ENCODE measurements at regions not wholly inside any gene's neighbourhood (a gene's known extent, or its start where the extent isn't known, plus 50 kb on each side); places are given as distances from the start of the nearest gene placed in this dataset.

DNA sequence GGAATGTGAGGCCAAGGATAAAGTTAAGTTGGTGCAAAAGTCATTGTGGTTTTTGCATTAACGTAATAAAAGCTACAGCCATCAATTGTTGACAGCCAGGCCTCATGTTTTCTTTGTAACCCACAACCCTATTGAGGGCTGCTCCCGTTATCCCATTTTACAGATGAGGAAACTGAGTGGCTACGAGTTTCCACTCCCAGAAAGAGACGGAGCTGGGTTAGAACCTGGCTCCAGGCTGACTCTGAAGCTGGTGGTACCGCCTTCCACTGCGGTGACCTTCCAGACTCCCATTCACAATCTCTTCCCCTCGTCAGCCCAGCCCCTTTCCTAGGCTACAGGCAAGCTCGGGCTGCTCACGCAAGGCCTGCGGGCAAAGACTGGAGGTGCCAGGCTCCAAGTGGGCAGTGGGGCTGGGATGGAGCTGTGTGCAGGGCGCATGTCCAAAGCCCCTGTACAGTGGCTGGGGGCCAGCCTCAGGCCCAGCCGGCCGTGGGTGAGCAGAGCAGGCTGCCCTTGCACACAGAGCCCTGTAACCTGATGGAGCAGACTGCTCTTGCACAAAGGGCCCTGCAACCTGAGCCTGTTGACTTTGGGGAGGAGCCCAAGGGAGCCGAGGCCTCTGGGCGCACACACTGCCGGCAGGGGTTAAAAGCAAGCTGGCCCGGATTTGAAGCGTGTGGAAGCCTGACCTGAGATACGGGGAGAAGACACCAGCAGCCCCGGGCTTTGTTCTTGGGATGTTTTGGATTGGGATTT is 97.4 kb upstream of the TMPRSS2 start:
- no peak for FAIRE-seq

DNA sequence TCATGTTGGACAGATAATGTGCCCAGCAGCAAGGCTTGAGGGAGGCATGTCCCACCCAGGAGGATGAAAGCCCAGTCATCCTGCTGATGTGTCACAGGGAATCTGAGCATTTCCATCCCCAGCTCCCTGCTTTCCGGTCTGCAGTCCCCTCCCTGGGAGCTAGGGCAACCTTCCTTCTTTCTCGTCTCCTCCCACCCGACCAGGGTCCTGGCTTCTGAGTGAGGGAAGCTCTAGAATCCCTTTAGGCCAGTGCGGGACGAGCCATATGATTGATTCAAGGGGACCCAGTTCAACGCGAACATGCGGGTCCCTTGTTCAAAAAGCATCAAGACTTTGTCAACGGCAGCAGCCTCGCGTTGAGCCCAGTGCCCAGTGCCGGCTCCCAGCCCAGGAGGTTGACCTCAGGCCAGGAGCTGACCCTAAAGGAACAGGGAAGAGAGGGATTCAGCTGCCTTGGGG is 96.7 kb upstream of the TMPRSS2 start:
- FAIRE-seq = no peak

- no peak for FAIRE-seq
Observed at GRCh38 chr21:41603476-41603875, 95.5 kb upstream of the TMPRSS2 start.

GRCh38 chr21:41602531-41602930 is 94.6 kb upstream of the TMPRSS2 start:
- no peak for FAIRE-seq

DNA sequence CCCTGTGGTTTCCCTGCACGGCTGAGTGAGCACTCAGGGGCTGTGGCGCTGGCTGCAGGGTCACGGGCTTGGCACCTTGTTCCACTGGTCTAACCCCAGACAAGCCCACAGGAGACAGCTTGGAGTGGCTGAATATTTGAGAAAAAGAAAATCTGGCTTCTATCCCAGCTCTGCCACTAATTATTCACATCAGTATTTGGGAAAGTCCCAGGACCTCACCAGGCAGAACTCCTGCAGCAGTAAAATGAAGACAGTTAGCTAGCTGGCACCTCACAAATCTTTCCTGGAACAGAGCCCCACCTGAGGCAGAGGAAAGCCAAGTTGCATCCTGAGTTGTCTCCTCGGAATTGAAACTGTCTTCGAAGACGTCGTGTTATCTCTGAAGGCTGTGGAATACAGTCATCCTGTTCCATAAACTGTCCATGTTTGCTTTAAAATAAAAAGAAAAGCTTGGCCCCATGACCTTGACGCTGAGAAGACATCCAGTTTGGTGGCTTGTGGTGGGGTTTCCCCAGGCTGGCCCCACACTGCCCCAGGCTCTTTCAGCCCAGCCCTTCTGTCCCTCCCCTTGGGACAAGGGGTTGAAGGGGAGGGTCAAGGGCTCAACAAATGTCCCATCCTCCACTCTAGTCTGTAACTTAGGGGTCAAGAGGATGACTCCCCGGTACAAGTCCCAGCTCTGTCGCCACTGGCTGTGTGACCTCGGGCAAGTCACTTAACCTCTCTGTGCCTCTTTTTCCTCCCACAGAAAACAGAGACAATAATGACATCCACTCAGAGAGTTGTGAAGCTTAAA is 93.8 kb upstream of the TMPRSS2 start:
- no peak for FAIRE-seq

- no peak for FAIRE-seq
Observed at GRCh38 chr21:41600961-41601572, 93.1 kb upstream of the TMPRSS2 start.

DNA sequence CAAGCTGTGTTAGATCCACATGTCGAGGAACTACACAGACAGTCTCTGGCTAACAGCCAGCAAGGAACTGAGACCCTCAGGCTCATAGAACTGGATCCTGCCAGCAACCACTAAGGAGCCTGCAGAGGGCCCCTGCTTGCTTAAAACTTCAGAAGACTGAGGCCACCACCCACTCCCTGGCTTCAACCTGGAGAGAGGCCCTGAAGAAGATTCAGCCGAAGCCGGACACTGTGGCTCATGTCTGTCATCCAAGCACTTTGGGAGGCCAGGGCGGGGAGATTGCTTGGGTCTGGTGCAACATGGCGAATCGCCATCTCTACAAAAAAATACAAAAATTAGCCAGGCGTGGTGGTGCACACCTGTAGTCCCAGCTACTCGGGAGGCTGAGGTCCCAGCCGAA is 92.6 kb upstream of the TMPRSS2 start:
- no peak for FAIRE-seq

- FAIRE-seq = no peak
Observed at GRCh38 chr21:41600116-41600515, 92.2 kb upstream of the TMPRSS2 start.

DNA sequence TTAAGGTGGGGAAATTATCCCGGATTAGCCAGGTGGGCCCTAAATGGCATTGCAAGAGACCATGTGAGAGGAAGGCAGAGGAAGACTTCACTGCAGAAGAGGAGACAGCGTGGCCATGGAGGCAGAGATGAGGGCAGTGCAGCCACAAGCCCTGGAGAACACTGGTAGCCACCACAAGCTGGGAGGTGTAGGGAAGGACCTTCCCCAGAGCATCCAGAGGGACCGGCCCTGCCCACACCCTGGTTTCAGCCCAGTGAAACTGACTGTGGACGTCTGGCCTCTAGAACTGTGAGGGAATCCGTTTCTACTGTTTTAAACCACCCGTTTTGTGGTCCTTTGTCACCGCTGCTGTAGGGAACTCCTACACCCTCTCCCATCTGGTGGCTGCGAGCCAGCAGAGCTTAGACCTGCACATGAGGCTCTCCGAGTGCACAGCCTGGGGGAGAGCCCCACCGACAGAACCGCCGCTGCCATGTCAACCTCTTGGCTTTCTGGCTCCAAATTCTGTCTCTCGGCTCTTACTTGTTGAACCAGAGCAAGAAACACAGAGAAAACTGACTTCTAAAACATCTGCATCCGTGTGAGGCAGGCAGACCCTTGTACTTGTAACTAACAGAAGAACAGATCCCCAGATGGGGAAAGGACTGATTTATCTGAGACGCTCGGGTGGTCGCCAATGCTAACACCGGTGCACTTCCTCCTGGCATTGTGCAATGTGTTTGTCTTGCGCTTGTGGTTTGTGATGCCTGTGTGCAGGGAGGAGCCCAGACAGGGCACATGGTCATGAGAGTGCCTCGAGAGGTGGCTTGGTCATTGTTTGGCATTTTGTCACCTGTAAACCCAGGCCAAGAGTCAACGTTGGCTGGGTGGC is 90.8 kb upstream of the TMPRSS2 start:
- FAIRE-seq = no peak

- no peak for FAIRE-seq
Observed at GRCh38 chr21:41597811-41598231, 89.9 kb upstream of the TMPRSS2 start.

DNA sequence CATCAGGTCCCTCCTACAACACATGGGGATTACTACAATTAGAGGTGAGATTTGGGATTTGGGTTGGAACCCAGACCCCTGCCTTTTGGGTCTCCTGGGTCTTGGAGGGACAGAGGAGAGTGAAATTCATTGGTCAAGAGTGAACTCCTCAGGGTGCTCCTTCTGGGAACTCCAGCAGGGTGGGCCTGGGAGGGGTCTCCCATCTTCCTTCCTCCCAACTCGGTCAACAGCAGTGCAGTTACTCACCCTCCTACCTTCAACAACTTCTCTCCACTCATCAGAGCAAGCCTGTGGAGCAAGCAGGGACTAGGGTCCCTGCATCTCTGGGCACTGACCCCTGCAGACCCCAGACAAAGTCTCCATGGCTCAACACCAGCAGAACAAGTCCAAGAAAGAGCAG is 89.3 kb upstream of the TMPRSS2 start:
- no peak for FAIRE-seq

- FAIRE-seq = no peak
Observed at GRCh38 chr21:41596241-41596925, 88.4 kb upstream of the TMPRSS2 start.

DNA sequence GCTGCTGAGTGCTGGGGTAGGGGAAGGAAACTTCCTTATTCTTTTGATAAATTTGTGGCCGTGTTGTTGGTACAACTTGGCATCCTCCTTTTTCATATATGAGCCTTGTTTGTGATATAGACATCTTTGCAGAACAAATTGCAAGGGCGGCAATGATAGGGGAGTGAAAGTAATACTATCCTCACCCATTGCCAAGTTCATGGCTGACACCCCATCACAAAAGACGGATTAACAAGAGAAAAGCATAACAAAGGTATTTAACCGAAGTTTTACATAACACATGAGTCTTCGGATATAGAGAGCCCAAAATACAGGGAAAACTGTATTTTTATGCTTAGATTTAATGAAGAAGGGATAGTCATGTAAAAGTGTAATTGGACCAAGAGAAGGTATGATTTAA is 86.3 kb upstream of the TMPRSS2 start:
- no peak for FAIRE-seq

DNA sequence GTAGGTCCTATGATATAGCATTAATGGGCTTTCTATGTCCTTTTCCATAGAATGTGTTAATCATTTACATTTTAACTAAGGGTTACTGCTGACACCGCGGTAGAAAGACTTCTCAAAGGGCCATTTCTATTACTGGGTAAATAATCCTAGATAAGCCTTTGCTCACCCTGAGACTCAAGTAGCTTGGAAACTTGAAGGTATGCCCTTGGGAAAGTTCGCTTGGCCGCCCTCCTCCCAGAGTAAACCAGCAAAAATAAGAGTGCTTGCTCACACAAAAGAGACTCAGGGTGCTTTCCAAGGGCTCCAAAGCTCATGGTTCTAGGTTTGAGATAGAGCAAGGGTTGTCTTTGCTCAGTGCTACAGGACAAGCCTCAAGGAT is 85.8 kb upstream of the TMPRSS2 start:
- no peak for FAIRE-seq

DNA sequence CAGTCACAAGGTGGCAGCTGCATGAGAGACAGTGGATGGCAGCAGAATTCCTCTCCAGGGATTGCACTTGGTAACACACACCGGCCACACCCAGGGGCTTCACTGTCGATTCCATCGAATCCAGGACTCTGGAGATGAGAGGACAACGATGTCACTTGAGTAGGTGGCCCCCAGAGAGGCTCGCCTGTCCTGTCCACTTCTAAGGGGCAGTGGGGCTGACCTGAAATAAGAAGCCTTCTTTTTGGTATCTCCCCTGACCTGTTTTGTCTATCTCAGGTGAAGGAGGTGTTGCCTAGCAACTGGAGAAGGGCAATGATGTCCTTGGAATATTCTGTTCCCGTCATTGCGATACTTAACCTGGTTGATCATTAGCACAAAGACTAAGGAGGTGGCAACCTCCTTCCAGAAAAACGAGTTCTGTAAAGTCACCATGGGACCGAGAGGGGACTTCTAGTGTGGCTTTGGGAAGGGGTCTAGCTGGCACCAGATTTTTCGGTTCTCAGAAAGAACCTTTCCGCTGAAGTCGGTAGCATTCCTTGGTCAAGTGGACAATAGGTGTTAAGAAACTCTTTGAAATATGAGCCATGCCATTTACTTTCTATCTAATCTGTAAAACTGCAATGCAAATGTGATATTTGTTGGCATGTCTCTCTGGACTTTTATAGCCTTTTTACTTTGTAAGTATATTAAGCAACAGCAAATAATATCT is 85.2 kb upstream of the TMPRSS2 start:
- FAIRE-seq = no peak

- FAIRE-seq = no peak
Observed at GRCh38 chr21:41589620-41590175, 81.7 kb upstream of the TMPRSS2 start.

DNA sequence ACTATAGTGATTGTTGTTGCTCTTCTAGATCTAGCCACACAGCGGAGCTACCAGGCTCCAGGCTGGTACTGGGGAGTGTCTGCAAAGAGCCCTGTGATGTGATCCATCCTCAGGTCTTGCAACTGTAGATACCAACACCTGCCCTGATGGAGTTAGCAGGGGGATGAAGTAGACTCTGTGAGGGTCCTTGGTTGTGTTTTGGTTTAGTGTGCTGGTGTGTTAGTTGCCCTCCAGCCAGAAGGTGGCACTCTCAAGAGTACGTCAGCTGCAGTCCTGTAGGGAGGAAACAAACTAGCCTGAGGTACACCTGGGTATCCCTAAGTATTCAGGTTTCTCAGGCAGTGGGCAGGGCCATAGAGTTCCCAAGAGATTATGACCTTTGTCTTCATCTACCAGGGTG is 81.2 kb upstream of the TMPRSS2 start:
- FAIRE-seq = no peak

DNA sequence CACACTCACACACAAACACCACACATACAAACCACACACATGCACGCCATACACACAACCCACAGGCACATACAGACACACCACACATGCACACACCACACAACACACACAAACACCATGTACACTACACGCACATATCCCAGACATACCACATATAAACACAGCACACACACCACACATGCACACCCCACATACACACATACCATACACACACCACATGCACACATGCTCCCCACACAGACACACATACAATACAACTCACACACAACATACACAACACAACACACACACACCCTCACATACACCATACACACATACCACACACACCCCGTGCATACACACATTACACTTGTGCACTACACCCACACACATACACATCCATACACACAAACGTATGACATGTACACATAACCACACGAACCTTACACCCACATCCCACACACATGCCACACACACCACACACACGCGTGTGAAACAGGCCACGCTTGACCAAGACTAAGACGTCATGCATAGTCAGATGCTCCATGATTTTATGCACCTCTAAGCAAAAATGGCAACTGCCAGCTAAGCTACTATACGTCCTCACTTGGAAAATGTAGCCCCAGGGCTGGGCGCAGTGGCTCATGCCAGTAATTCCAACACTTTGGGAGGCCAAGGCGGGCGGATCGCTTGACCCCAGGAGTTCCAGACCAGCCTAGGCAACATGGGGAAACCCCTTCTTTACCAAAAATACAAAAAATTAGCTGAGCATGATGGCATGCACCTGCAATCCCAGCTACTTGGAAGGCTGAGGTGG is 77.4 kb upstream of the TMPRSS2 start:
- FAIRE-seq = no peak

DNA sequence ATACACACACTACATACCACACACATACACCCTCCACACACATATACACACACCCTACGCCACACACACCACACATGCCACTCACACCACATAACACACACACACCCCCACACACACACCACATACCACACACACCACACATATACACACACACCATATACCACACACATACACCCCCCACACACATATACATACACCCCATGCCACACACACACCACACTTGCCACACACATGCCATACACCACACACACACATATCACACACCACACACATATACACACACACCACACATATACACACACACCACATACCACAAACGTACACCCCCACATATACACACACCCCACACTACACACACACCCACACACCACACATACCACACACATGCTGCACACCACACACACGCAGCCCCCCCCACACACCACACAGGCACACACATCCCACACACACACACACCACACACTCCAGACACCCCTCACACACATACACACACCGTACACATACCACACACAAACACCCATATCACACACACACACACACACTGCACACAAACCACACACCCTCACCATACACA is 76.7 kb upstream of the TMPRSS2 start:
- no peak for FAIRE-seq

DNA sequence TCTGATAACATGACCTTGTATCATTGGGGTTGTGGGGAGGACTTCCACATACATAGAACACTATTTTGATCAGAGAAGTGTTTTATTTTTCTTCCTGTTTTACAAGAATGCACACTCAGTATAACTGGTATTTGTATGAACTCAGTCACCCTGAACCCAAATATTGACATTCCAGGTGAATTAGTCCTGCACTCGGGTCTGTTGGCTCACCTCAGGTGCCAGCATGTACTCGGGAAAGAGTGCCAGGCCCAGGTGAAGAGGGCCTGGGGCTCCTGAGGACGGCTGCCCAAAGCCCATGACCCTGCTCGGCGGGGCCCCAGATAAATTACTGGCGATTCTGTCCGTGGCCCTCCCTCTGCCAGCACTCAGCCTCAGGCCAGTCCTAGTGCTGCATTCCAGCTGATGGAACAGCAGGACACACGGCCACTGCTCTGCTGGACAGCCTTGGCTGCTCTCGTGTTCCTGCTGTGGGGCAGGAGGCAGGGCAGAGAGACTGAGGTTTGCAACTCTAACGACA is 75.4 kb upstream of the TMPRSS2 start:
- FAIRE-seq = no peak
